ENCODE measurements at regions not wholly inside any gene's neighbourhood (a gene's known extent, or its start where the extent isn't known, plus 50 kb on each side); places are given as distances from the start of the nearest gene placed in this dataset.

- H3K4me1 ChIP-seq: peaks cover 7% of the 10 kb centered on the region in 2 donors
- H3K4me3 ChIP-seq (replicated peaks in 1 of 3): no peak overlapping the region
- no peaks in the 10 kb centered on the region for H3K9me3 ChIP-seq
- DNase-seq: no peak
- H3K27me3 ChIP-seq: no peaks in the 10 kb centered on the region
- no peak overlapping the region for H3K27ac ChIP-seq
- H3K36me3 ChIP-seq: no peaks in the 10 kb centered on the region
- 76 to 77% methylated on average over 3 of the region's 3 CpGs for WGBS, 2 donors
- intact Hi-C loops (cut with DNase I): no loop called here
- TF ChIP-seq POLR2A (IDR thresholded peaks at IDR 0.05): no peak
- TF ChIP-seq CTCF (IDR thresholded peaks at IDR 0.05): no peak
Measured at GRCh38 chr1:184324972-184325371, 61.9 kb upstream of the C1orf21 start.

GRCh38 chr1:184326278-184326677, 60.6 kb upstream of the C1orf21 start:
- no peak overlapping the region for H3K4me3 ChIP-seq (replicated peaks in 1 of 3)
- intact Hi-C loops (cut with DNase I): no loop called here
- H3K27me3 ChIP-seq: no peaks in the 10 kb centered on the region
- WGBS, 2 donors: 64 to 76% methylated on average over 6 of the region's 6 CpGs
- no peak overlapping the region for H3K27ac ChIP-seq
- no peaks in the 10 kb centered on the region for H3K36me3 ChIP-seq
- DNase-seq: peak in 1 of 2 donors; percentile 11
- TF ChIP-seq POLR2A (IDR thresholded peaks at IDR 0.05) (no peak), CTCF (IDR thresholded peaks at IDR 0.05) (no peak)
- H3K4me1 ChIP-seq: peaks cover 10 to 15% of the 10 kb centered on the region in 2 donors
- no peaks in the 10 kb centered on the region for H3K9me3 ChIP-seq

GRCh38 chr1:184329245-184329953, 57.4 kb upstream of the C1orf21 start:
- no peak overlapping the region for H3K4me3 ChIP-seq (replicated peaks in 1 of 3)
- no peaks in the 10 kb centered on the region for H3K9me3 ChIP-seq
- peak in 1 of 2 donors; percentile 21 for DNase-seq
- TF ChIP-seq POLR2A (IDR thresholded peaks at IDR 0.05) (no peak), CTCF (IDR thresholded peaks at IDR 0.05) (no peak)
- WGBS, 2 donors: 85 to 91% methylated on average over 7 of the region's 7 CpGs
- intact Hi-C loops (cut with DNase I): no loop called here
- peaks cover 17 to 20% of the 10 kb centered on the region in 2 donors for H3K4me1 ChIP-seq
- H3K36me3 ChIP-seq: no peaks in the 10 kb centered on the region
- no peaks in the 10 kb centered on the region for H3K27me3 ChIP-seq
- peak overlapping the region; percentile 47 to 71 (median 66) for H3K27ac ChIP-seq

- Histone ChIP-seq H3K36me3 (no peaks in the 10 kb centered on the region), H3K4me1 (peaks cover 17 to 20% of the 10 kb centered on the region in 2 donors), H3K27ac (peak overlapping the region; percentile 47 to 71 (median 66)), H3K9me3 (no peaks in the 10 kb centered on the region), H3K27me3 (no peaks in the 10 kb centered on the region), H3K4me3 (replicated peaks in 1 of 3) (no peak overlapping the region)
- WGBS, 2 donors: 40 to 49% methylated on average over 7 of the region's 7 CpGs
- intact Hi-C loops (cut with DNase I): no loop called here
- peak; percentile 53 to 65 for DNase-seq
- peak in 1 of 2 donors; percentile 6 for TF ChIP-seq POLR2A (IDR thresholded peaks at IDR 0.05)
- TF ChIP-seq CTCF (IDR thresholded peaks at IDR 0.05): no peak
Measured at GRCh38 chr1:184329962-184330868, 56.6 kb upstream of the C1orf21 start.

- no peaks in the 10 kb centered on the region for H3K36me3 ChIP-seq
- DNase-seq: no peak
- H3K9me3 ChIP-seq: no peaks in the 10 kb centered on the region
- H3K27me3 ChIP-seq: no peaks in the 10 kb centered on the region
- H3K4me1 ChIP-seq: peaks cover 17 to 20% of the 10 kb centered on the region in 2 donors
- peak overlapping the region; percentile 35 to 71 (median 47) for H3K27ac ChIP-seq
- intact Hi-C loops (cut with DNase I): no loop called here
- 93 to 94% methylated on average over 4 of the region's 4 CpGs for WGBS, 2 donors
- TF ChIP-seq CTCF (IDR thresholded peaks at IDR 0.05) (no peak), POLR2A (IDR thresholded peaks at IDR 0.05) (no peak)
- H3K4me3 ChIP-seq (replicated peaks in 1 of 3): no peak overlapping the region
Measured at GRCh38 chr1:184330875-184331274, 56.0 kb upstream of the C1orf21 start.

Data from thyroid gland (tissue), 4 donors.